ENCODE measurements at regions not wholly inside any gene's neighbourhood (a gene's known extent, or its start where the extent isn't known, plus 50 kb on each side); places are given as distances from the start of the nearest gene placed in this dataset.

DNA sequence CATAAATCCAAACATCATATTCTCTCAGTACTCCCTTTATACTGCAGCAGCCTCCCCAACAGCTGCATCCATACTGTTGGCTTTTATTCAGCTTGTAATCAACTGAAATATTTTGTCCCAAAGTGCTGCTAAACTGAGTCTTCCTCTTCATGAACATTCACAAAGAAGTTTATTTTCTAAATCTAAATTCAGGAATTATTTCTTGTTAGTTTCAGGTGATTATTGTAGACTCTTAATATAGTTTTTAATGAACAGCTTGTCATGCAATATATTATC is 269.3 kb upstream of the UBE2E2 start:
- DNase-seq (ENCODE audit: low spot score in 2 of 2) (no peak), ATAC-seq (no peak)
- H3K36me3 Mint-ChIP-seq = no peaks in the 10 kb centered on the region
- H3K27ac Mint-ChIP-seq = no peak overlapping the region
- peaks cover 2% of the 10 kb centered on the region for H3K9me3 Mint-ChIP-seq
- no peak overlapping the region for H3K4me3 Mint-ChIP-seq
- no peaks in the 10 kb centered on the region for H3K4me1 Mint-ChIP-seq

DNA sequence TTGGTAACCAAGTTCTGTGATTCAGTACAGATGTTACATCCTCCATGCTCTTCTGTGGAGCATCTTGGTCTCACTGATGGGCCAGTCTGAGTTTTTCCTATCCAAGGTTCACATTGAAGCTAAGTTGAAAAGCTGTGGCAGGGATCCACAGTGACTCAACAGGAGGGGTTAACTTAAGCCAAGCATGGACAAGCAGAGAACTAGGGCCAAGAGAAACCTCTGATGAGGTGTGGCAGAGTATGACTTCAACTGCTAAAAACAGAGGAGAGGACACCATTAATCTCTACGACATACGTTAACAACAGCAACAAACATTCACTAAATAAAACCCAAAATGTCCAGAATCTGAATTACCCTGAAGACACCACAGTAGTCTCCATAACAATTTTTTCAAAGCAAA is 268.1 kb upstream of the UBE2E2 start:
- ATAC-seq (no peak), DNase-seq (ENCODE audit: low spot score in 2 of 2) (no peak)
- H3K27ac Mint-ChIP-seq = no peak overlapping the region
- H3K36me3 Mint-ChIP-seq = no peaks in the 10 kb centered on the region
- H3K4me3 Mint-ChIP-seq = no peak overlapping the region
- H3K9me3 Mint-ChIP-seq = peaks cover 2% of the 10 kb centered on the region
- H3K4me1 Mint-ChIP-seq = no peaks in the 10 kb centered on the region

DNA sequence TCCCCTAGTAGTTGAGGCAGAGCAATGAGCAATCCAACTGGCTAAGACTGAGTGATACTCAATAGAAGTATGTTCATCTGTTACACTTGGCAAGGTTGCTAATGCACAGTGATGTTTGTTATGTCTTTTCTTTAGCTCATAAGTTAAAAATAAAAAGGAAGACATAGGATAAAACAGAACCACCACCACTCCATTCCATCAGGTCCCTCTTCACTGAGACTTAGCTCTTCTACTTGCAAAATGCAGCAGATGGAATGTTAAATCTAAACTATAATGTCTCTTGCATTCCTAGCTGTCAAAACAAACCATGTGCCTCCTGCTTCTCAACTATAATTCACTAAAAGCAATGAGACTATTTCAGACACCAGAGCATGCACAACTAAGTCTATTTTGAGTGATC is 265.6 kb upstream of the UBE2E2 start:
- peaks cover 7% of the 10 kb centered on the region for H3K9me3 Mint-ChIP-seq
- no peaks in the 10 kb centered on the region for H3K4me1 Mint-ChIP-seq
- no peak overlapping the region for H3K4me3 Mint-ChIP-seq
- no peak for DNase-seq (ENCODE audit: low spot score in 2 of 2)
- H3K27ac Mint-ChIP-seq = no peak overlapping the region
- ATAC-seq = no peak
- no peaks in the 10 kb centered on the region for H3K36me3 Mint-ChIP-seq

DNA sequence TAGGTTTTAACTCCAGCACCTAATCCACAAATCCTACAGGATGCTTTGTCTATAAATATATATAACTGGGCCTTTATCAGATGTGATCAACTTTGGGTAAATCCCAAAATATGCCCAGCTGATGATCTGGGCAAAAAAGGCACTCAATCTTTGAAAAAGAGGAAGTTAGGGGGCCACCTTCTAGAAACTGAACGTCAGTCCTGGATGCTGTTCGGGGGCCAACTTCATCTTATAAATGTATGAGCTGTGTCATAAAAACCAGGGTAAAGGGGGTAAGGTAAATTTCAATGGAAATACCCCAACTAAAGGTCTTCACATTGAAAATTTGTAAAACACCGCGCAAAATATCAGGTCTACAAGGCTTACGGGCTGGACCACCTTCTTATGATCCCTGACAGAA is 264.4 kb upstream of the UBE2E2 start:
- no peak overlapping the region for H3K27ac Mint-ChIP-seq
- H3K4me3 Mint-ChIP-seq = no peak overlapping the region
- H3K36me3 Mint-ChIP-seq = no peaks in the 10 kb centered on the region
- ATAC-seq (no peak), DNase-seq (ENCODE audit: low spot score in 2 of 2) (no peak)
- H3K4me1 Mint-ChIP-seq = no peaks in the 10 kb centered on the region
- H3K9me3 Mint-ChIP-seq = peaks cover 12% of the 10 kb centered on the region

DNA sequence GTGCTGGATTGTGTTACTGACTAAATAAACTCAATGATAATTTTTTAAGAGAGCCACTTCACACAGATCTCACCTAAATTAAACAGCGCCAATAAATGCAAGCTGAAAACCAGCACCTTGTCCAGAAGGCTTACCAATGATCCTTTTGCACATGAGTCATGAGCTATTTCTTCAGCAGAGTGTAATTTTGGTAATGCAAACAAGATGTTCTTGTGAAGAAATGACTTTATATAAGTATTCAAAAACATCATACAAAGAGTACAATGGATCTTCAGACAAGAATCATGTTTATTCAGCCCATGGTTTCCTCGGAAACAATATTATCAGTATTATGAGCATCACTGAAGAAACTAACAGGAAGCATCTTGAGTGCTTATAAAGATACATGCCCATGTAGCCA is 263.8 kb upstream of the UBE2E2 start:
- no peak for DNase-seq (ENCODE audit: low spot score in 2 of 2)
- no peak for ATAC-seq
- Mint-ChIP-seq H3K36me3 (no peaks in the 10 kb centered on the region), H3K4me1 (no peaks in the 10 kb centered on the region), H3K27ac (no peak overlapping the region), H3K9me3 (peaks cover 12% of the 10 kb centered on the region), H3K4me3 (no peak overlapping the region)

DNA sequence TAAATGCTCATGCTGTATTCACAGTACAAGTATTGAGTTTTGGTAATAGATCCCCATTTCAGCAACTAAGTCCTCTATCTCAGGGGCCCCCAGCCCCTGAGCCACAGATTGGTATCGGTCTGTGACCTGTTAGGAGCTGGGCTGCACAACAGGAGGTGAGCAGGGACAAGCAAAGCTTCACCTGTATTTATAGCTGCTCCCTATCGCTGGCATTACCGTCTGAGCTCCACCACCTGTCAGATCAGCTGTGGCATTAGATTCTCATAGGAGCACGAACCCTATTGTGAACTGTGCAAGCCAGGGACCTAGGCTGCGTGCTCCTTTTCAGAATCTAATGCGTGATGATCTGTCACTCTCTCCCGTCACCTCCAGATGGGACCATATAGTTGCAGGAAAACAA is 262.8 kb upstream of the UBE2E2 start:
- Mint-ChIP-seq H3K4me3 (no peak overlapping the region), H3K27ac (no peak overlapping the region), H3K9me3 (peaks cover 13% of the 10 kb centered on the region), H3K36me3 (no peaks in the 10 kb centered on the region), H3K4me1 (no peaks in the 10 kb centered on the region)
- DNase-seq (ENCODE audit: low spot score in 2 of 2) (no peak), ATAC-seq (no peak)

DNA sequence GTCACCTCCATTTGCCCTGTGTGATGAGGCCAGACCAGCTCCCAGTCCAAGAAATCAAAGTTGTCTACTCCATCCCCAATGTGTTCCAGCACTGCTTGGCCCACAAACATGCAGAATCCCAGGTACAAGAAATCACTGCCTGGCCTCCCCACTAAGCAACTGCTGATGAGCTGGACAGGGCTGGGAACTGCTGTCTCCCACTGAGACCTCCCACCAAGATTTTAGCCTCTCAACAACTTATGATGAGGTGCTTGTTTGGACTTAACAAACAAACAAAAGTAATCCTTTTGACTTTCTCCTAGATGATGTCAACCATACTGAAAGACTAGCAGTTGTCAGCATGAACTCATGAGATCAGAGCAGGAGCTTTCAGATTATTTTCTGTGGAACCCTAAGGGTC is 260.1 kb upstream of the UBE2E2 start:
- Mint-ChIP-seq H3K9me3 (peaks cover 18% of the 10 kb centered on the region), H3K27ac (no peak overlapping the region)
- no peak for ATAC-seq

DNA sequence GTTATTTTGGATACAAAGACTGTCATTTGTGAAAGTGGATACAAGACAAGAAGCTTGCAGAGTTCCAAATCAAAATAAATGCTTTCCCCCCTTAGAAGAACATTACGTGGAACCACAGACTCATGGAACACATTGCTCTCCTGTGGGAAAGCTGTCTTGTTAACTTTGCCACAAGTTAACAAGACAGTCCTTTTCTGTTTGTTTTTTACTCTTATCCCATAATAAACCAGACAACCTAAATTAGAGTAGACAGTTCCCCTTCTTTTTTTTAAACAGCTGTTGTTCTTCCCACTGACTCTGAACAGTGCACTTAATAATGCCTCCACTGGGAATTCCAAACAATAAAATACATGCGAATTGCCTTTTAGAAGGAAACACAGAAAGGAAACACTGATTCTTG is 255.3 kb upstream of the UBE2E2 start:
- Mint-ChIP-seq H3K36me3 (no peaks in the 10 kb centered on the region), H3K4me3 (no peak overlapping the region), H3K4me1 (no peaks in the 10 kb centered on the region), H3K27ac (no peak overlapping the region), H3K9me3 (peaks cover 11% of the 10 kb centered on the region)
- ATAC-seq = no peak
- no peak for DNase-seq (ENCODE audit: low spot score in 2 of 2)

More for the DNA sequence above, 260.1 kb upstream of the UBE2E2 start:
- no peak for DNase-seq (ENCODE audit: low spot score in 2 of 2)
- Mint-ChIP-seq H3K4me1 (no peaks in the 10 kb centered on the region), H3K4me3 (no peak overlapping the region), H3K36me3 (no peaks in the 10 kb centered on the region)

DNA sequence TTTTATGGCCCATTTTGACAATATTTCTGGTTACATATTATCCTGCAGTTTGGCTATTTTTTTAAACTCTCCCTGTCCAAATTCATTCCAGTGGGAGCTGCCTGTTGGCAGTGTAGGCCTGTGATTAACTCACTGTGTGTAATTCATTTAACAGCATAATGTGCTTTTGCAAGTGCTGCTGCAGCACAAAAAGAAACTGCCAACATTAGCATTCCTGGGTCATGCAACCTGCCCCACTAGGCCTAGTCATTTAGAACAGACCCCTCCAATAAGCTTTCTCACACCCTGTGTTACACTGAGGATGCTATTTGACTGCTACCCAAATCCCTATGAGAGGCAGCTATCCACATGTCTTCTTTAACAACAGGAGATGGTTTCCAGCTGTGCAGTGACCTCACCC is 251.2 kb upstream of the UBE2E2 start:
- Mint-ChIP-seq H3K9me3 (peaks cover 3% of the 10 kb centered on the region), H3K27ac (no peak overlapping the region), H3K4me1 (no peaks in the 10 kb centered on the region), H3K36me3 (no peaks in the 10 kb centered on the region), H3K4me3 (no peak overlapping the region)
- ATAC-seq (no peak), DNase-seq (ENCODE audit: low spot score in 2 of 2) (no peak)

DNA sequence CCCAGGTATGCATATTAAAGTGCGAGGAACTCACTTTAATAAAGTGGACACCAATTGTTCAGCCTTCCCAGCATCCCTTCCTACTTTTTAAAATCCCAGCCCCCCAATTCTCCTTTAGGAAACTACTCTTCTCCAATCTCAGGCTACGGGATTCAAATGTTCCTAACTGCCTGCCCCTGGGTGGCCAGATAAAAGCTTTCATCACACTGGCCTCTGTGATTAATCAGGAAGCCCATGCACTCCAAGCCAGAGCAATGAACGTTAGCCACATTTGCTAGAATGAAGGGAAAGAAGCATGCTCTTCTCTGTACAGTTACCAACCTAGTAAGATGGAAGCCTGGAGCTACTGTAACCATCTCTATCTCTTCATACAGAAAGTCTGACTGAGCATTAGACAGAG is 250.3 kb upstream of the UBE2E2 start:
- no peaks in the 10 kb centered on the region for H3K4me1 Mint-ChIP-seq
- no peak overlapping the region for H3K27ac Mint-ChIP-seq
- H3K4me3 Mint-ChIP-seq = no peak overlapping the region
- no peaks in the 10 kb centered on the region for H3K36me3 Mint-ChIP-seq
- ATAC-seq (no peak), DNase-seq (ENCODE audit: low spot score in 2 of 2) (no peak)
- H3K9me3 Mint-ChIP-seq = peaks cover 3% of the 10 kb centered on the region

DNA sequence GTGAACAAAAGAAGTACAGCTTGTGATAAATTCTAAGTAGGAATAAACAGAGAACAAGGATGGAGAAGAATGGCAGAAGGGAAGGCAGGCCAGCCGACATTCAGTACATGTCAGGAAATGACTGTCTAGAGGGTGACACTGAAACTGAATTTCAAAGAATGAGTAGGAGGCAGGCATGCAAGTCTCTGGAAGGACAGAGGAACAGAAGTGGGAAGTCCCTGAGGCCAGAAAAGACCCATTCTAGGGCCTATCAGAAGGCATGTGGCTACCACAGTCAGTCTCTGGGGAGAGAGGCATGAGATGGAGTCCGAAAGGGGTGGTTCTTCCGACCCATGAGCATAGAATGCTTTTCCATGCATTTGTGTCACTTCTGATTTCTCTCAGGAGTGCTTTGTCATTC is 243.5 kb upstream of the UBE2E2 start:
- Mint-ChIP-seq H3K4me1 (no peaks in the 10 kb centered on the region), H3K27ac (no peak overlapping the region), H3K9me3 (peaks cover 3% of the 10 kb centered on the region), H3K4me3 (no peak overlapping the region), H3K36me3 (no peaks in the 10 kb centered on the region)
- ATAC-seq (peak; percentile 66), DNase-seq (ENCODE audit: low spot score in 2 of 2) (no peak)

DNA sequence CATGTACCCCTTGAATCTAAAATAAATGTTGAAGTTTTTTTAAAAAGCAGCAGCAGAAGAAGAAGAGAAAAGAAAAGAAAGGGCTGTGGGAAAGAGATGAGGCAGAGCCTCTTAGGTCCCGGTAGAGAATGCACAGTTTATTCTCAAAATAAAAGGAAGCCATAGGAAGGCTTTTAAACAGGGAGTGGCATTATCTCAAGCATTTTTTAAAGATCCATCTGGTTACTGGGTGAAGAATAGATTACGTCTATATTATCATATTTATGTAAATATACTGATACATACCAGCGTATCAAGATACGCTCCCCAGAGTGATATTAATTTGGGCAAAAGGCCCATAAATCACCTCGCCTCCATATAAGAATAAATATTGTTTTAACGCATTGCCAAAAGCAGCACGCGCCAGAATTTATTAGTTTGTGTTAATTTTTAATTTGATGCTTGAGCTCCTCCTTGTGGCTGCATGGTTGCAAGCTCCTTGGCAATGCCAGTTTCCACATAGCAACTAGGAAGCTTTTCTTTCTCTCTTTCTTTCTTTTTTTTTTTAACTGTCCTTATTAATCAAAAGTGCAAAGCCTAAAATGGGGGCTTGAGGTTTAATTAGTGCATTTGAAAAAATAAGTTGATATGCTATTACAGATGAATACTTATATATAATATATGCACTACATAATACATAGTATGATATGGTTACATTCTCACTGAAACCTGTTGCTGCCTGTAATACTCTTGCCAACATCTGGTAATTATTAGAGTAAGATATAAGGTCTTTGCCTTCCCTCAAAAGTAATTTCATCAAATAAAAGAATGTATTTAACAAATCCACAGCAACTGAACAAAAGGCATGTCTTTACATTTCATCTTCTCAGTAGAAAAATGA is 242.8 kb upstream of the UBE2E2 start:
- Mint-ChIP-seq H3K4me3 (no peak overlapping the region), H3K4me1 (no peaks in the 10 kb centered on the region), H3K9me3 (peaks cover 6% of the 10 kb centered on the region), H3K36me3 (no peaks in the 10 kb centered on the region), H3K27ac (no peak overlapping the region)
- DNase-seq (ENCODE audit: low spot score in 2 of 2) = no peak
- ATAC-seq = no peak

DNA sequence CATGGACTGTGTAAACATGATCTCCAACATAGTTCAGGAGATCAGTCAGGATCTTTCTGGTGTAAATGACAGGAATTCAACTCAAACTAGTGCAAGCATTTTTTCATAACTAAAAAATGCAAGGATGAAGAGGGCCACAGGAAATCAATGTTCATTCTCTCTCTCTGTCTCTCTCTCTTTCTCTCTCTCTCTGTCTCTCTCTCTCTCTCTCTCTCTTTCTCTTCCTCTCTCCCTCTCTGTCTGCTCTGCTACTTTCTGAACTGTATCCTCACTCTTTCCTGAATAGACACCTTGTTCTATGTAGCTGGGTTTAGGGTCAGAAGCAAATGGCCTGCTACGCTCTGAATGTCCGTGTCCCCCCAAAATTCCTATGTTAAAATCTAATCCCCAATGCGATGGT is 240.9 kb upstream of the UBE2E2 start:
- no peak overlapping the region for H3K4me3 Mint-ChIP-seq
- no peak for ATAC-seq
- DNase-seq (ENCODE audit: low spot score in 2 of 2) = no peak
- H3K36me3 Mint-ChIP-seq = no peaks in the 10 kb centered on the region
- no peaks in the 10 kb centered on the region for H3K4me1 Mint-ChIP-seq
- no peak overlapping the region for H3K27ac Mint-ChIP-seq
- peaks cover 10% of the 10 kb centered on the region for H3K9me3 Mint-ChIP-seq

DNA sequence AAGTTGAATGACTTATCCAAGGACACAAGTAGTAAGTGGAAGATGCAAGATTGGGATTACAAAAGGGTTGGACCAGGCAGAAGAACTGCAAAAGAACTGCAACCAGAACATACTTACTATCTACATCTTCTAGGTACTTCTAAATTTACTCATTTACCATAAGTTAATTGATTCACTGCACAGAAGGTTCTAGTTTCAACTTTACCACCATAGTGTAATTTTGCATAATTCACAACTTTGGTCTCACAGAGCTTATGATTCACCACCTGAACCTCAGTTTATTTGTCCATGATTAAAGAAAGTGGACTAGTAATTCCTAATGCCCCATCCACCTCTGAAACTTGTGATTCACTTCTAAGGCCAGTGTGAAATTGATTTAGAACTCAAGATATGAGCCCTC is 236.8 kb upstream of the UBE2E2 start:
- Mint-ChIP-seq H3K9me3 (peaks cover 16% of the 10 kb centered on the region), H3K27ac (no peak overlapping the region), H3K4me1 (no peaks in the 10 kb centered on the region), H3K4me3 (no peak overlapping the region), H3K36me3 (no peaks in the 10 kb centered on the region)
- ATAC-seq (no peak), DNase-seq (ENCODE audit: low spot score in 2 of 2) (no peak)

DNA sequence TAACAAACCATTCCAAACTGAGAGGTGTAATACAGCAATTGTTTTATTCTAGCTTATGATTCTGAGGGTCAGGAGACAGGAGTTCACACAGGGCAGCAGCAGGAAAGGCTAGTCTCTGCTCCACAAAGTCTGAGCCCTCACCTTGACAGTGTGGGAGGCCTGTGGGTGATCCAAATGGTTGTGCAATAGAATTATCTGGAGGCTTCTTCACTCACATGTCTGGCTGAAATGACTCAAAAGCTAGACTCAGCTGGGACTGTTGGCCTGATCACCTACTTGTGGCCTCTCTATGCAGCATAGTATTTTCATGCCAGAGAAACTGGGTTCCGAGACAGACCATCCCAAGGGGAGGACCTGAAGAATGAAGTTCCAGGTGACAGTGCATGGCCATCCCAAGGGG is 233.9 kb upstream of the UBE2E2 start:
- no peak overlapping the region for H3K4me3 Mint-ChIP-seq

DNA sequence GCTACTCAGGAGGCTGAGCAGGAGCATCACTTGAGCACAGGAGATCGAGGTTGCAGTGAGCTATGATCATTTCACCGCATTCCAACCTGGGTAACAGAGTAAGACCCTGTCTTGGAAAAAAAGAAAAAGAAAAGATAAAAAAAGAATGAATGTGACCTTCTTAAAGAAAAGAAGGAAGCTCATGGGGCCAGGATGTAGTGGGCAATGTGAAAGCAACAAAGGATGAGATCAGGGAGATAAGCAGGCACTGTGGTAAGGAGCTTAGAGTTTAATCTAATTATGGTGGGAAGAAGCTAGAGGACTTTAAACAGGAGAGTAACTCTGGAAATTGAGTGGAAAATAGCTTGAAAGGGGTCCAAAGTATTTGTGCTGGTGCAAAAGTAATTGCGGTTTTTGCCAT is 231.6 kb upstream of the UBE2E2 start:
- no peak overlapping the region for H3K4me3 Mint-ChIP-seq
- ATAC-seq (no peak), DNase-seq (ENCODE audit: low spot score in 2 of 2) (no peak)
- no peak overlapping the region for H3K27ac Mint-ChIP-seq
- peaks cover 13% of the 10 kb centered on the region for H3K9me3 Mint-ChIP-seq
- H3K36me3 Mint-ChIP-seq = no peaks in the 10 kb centered on the region
- no peaks in the 10 kb centered on the region for H3K4me1 Mint-ChIP-seq

More for the DNA sequence above, 233.9 kb upstream of the UBE2E2 start:
- no peaks in the 10 kb centered on the region for H3K4me1 Mint-ChIP-seq
- no peaks in the 10 kb centered on the region for H3K36me3 Mint-ChIP-seq
- DNase-seq (ENCODE audit: low spot score in 2 of 2) = no peak
- ATAC-seq = no peak
- no peak overlapping the region for H3K27ac Mint-ChIP-seq
- peaks cover 15% of the 10 kb centered on the region for H3K9me3 Mint-ChIP-seq

DNA sequence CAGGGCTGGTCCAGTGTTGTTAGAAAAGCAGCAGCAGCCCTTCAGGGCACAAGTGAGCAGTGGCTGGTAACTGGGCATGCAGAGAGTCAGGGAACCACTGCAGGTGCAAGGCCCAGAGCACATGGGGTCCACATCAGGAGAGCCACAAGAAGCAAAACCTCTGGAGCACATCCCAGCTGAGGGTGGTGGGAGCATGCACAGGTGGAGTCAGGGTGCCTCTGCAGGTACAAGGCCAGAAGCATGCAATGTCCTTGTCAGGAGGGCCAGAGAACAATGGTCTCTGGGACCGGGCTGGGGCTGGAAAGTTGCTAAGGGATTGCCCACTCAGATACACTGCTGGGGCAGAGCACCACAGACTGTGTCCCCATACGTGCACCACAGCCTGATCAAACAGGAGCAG is 226.1 kb upstream of the UBE2E2 start:
- ATAC-seq (peak; percentile 57), DNase-seq (ENCODE audit: low spot score in 2 of 2) (no peak)
- H3K36me3 Mint-ChIP-seq = no peaks in the 10 kb centered on the region
- no peak overlapping the region for H3K4me3 Mint-ChIP-seq
- H3K27ac Mint-ChIP-seq = no peak overlapping the region
- H3K9me3 Mint-ChIP-seq = no peaks in the 10 kb centered on the region
- no peaks in the 10 kb centered on the region for H3K4me1 Mint-ChIP-seq
